GM19023 (cell line): ENCODE measurements at regions not wholly inside any gene's neighbourhood (a gene's known extent, or its start where the extent isn't known, plus 50 kb on each side); places are given as distances from the start of the nearest gene placed in this dataset.
A peak's percentile ranks its signal among the peaks of the same experiment; 100 is the strongest.
"Not testable (repeated sequence)": the region's sequence is repeated elsewhere in the genome, so short reads cannot be mapped to it uniquely, and the experiment has no call there.

Experiments used
- ATAC-seq: cut with Tn5 transposase; IDR thresholded peaks from one replicate; pipeline ENCODE4 v1.9.1; 2021; ENCODE audit warnings: mild to moderate bottlenecking, moderate library complexity; ENCODE audit not compliant: unreplicated experiment

GRCh38 chr2:138267161-138267901 is 234.2 kb upstream of the SPOPL start:
- ATAC-seq: no peak

- no peak for ATAC-seq
These were observed 233.7 kb upstream of the SPOPL start for GRCh38 chr2:138267902-138268254.

GRCh38 chr2:138269765-138270164 is 231.8 kb upstream of the SPOPL start:
- ATAC-seq: no peak

- no peak for ATAC-seq
These were observed 230.1 kb upstream of the SPOPL start for GRCh38 chr2:138271467-138271866.

GRCh38 chr2:138272524-138273195 is 228.9 kb upstream of the SPOPL start:
- no peak for ATAC-seq

- ATAC-seq: not testable (repeated sequence)
These were observed 228.3 kb upstream of the SPOPL start for GRCh38 chr2:138273280-138273679.

GRCh38 chr2:138274421-138275291 is 226.9 kb upstream of the SPOPL start:
- ATAC-seq: no peak

- no peak for ATAC-seq
These were observed 226.3 kb upstream of the SPOPL start for GRCh38 chr2:138275292-138275690.

- no peak for ATAC-seq
These were observed 225.7 kb upstream of the SPOPL start for GRCh38 chr2:138275881-138276280.

- ATAC-seq: no peak
These were observed 225.2 kb upstream of the SPOPL start for GRCh38 chr2:138276339-138276738.

GRCh38 chr2:138277062-138277461 is 224.5 kb upstream of the SPOPL start:
- no peak for ATAC-seq

- no peak for ATAC-seq
These were observed 221.7 kb upstream of the SPOPL start for GRCh38 chr2:138279871-138280270.

- no peak for ATAC-seq
These were observed 220.4 kb upstream of the SPOPL start for GRCh38 chr2:138280999-138281695.

- ATAC-seq: no peak
These were observed 219.4 kb upstream of the SPOPL start for GRCh38 chr2:138282014-138282672.

GRCh38 chr2:138291805-138292204 is 209.8 kb upstream of the SPOPL start:
- ATAC-seq: no peak

GRCh38 chr2:138293045-138293444 is 208.5 kb upstream of the SPOPL start:
- no peak for ATAC-seq

GRCh38 chr2:138293549-138293948 is 208.0 kb upstream of the SPOPL start:
- ATAC-seq: no peak

- ATAC-seq: no peak
These were observed 207.1 kb upstream of the SPOPL start for GRCh38 chr2:138294451-138294850.

GRCh38 chr2:138296365-138296764 is 205.2 kb upstream of the SPOPL start:
- ATAC-seq: no peak

- ATAC-seq: peak; percentile 60
These were observed 203.3 kb upstream of the SPOPL start for GRCh38 chr2:138298120-138298814.
